ENCODE measurements at regions not wholly inside any gene's neighbourhood (a gene's known extent, or its start where the extent isn't known, plus 50 kb on each side); places are given as distances from the start of the nearest gene placed in this dataset.

DNA sequence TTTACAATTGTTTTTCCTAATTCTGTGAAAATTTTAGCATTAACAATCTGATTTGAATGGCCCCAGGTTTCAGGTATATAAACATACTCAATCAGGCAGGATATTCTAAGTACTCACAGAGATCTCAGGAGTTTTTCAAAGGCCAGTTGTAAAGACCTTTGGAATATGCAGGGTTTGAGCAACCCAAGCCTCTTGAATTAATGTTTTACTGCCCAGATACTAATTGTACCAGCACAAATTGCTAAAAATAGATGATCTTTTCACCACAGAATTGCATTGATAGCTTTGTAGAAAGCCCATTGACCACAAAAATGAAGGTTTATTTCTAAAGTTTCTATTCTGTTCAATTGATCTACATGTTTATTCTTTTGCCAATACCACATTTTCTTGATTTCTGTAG is 186.5 kb downstream of the OSTF1 start:
- no peak overlapping the region for H3K4me2 ChIP-seq (ENCODE audit: insufficient read depth, low read length)
- no peak overlapping the region for H3K27ac ChIP-seq (ENCODE audit: insufficient read depth, low read depth, low read length)
- no peak for FAIRE-seq
- no peak overlapping the region for H2AFZ ChIP-seq (ENCODE audit: low read depth, low read length)
- no peaks in the 10 kb centered on the region for H3K36me3 ChIP-seq (ENCODE audit: control insufficient read depth in 2 of 2, extremely low read depth in 1 of 2, insufficient read depth in 2 of 2, low read length in 2 of 2)
- no peaks in the 10 kb centered on the region for H3K4me1 ChIP-seq (ENCODE audit: control insufficient read depth, extremely low read depth, insufficient read depth, low read length)
- DNase-seq (ENCODE audit: low read depth, low spot score): no peak
- BruUV-seq (replicated peaks): no TSS peak
- H3K79me2 ChIP-seq (ENCODE audit: control insufficient read depth, insufficient read depth, low read length): no peaks in the 10 kb centered on the region
- H4K20me1 ChIP-seq (replicated peaks; ENCODE audit: control insufficient read depth, extremely low read depth, insufficient read depth, low read length): no peaks in the 10 kb centered on the region
- no peaks in the 10 kb centered on the region for H3K9me3 ChIP-seq (replicated peaks; ENCODE audit: control insufficient read depth, insufficient read depth, low read length)
- no peak overlapping the region for H3K9ac ChIP-seq (replicated peaks; ENCODE audit: extremely low read depth, insufficient read depth, low read length)
- H3K27me3 ChIP-seq (ENCODE audit: control insufficient read depth in 2 of 2, insufficient read depth in 2 of 2, low read length in 2 of 2): no peaks in the 10 kb centered on the region
- no peaks in the 10 kb centered on the region for H3K9me1 ChIP-seq (replicated peaks; ENCODE audit: control insufficient read depth, extremely low read depth, insufficient read depth, low read length)
- ChIA-PET POLR2A (no interaction called here), CTCF (no interaction called here)
- H3K4me3 ChIP-seq (replicated peaks in 1 of 3; ENCODE audit: insufficient read depth in 1 of 3, low read depth in 1 of 3, low read length in 3 of 3): no peak overlapping the region
- intact Hi-C loops (cut with micrococcal nuclease) (no loop called here), dilution Hi-C loops (cut with MboI; ENCODE audit: extremely low pct_ligation_motif_present, low sequenced_read_pairs) (no loop called here)
- TF ChIP-seq FOS (IDR thresholded peaks at IDR 0.05; ENCODE audit: borderline replicate concordance, insufficient read depth, low read length): no peak
- TF ChIP-seq POLR2AphosphoS5 (IDR thresholded peaks at IDR 0.05; ENCODE audit: insufficient read depth, low read depth, low read length): no peak
- TF ChIP-seq JUN (IDR thresholded peaks at IDR 0.05; ENCODE audit: borderline replicate concordance, insufficient read depth, insufficient read length, low read depth): no peak
- TF ChIP-seq EZH2 (IDR thresholded peaks at IDR 0.05; ENCODE audit: borderline replicate concordance, low read depth, low read length, severe bottlenecking): no peak
- TF ChIP-seq, protein P1, sequence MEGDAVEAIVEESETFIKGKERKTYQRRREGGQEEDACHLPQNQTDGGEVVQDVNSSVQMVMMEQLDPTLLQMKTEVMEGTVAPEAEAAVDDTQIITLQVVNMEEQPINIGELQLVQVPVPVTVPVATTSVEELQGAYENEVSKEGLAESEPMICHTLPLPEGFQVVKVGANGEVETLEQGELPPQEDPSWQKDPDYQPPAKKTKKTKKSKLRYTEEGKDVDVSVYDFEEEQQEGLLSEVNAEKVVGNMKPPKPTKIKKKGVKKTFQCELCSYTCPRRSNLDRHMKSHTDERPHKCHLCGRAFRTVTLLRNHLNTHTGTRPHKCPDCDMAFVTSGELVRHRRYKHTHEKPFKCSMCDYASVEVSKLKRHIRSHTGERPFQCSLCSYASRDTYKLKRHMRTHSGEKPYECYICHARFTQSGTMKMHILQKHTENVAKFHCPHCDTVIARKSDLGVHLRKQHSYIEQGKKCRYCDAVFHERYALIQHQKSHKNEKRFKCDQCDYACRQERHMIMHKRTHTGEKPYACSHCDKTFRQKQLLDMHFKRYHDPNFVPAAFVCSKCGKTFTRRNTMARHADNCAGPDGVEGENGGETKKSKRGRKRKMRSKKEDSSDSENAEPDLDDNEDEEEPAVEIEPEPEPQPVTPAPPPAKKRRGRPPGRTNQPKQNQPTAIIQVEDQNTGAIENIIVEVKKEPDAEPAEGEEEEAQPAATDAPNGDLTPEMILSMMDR (IDR thresholded peaks at IDR 0.05; ENCODE audit: extremely low read depth in 1 of 2, insufficient read depth in 1 of 2, low read depth in 1 of 2, low read length in 2 of 2): no peak

DNA sequence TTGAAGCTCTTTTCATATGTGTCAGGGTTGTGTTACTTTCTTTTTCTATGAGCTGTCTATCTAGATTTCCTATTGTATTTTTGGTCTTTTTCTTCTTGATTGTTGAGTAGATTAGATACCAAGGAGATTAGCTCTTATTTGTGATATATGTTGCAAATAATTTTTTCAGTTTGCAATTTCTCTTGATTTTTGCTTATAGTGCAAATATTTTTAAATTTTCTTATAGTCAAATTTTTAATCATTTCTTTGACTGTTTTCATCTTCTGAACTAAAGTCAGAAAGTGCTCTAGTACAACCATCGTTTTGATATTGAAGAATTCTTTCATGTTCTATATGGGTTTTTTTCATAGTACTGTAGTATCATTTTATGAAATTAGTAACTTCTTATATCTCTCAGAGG is 193.7 kb downstream of the OSTF1 start:
- Histone ChIP-seq H3K9me3 (replicated peaks; ENCODE audit: control insufficient read depth, insufficient read depth, low read length) (no peaks in the 10 kb centered on the region), H4K20me1 (replicated peaks; ENCODE audit: control insufficient read depth, extremely low read depth, insufficient read depth, low read length) (no peaks in the 10 kb centered on the region), H3K4me2 (ENCODE audit: insufficient read depth, low read length) (no peak overlapping the region), H3K9me1 (replicated peaks; ENCODE audit: control insufficient read depth, extremely low read depth, insufficient read depth, low read length) (no peaks in the 10 kb centered on the region), H3K79me2 (ENCODE audit: control insufficient read depth, insufficient read depth, low read length) (no peaks in the 10 kb centered on the region), H3K4me1 (ENCODE audit: control insufficient read depth, extremely low read depth, insufficient read depth, low read length) (no peaks in the 10 kb centered on the region), H2AFZ (ENCODE audit: low read depth, low read length) (no peak overlapping the region), H3K27me3 (ENCODE audit: control insufficient read depth in 2 of 2, insufficient read depth in 2 of 2, low read length in 2 of 2) (no peaks in the 10 kb centered on the region), H3K9ac (replicated peaks; ENCODE audit: extremely low read depth, insufficient read depth, low read length) (no peak overlapping the region), H3K27ac (ENCODE audit: insufficient read depth, low read depth, low read length) (no peak overlapping the region), H3K4me3 (replicated peaks in 1 of 3; ENCODE audit: insufficient read depth in 1 of 3, low read depth in 1 of 3, low read length in 3 of 3) (no peak overlapping the region), H3K36me3 (ENCODE audit: control insufficient read depth in 2 of 2, extremely low read depth in 1 of 2, insufficient read depth in 2 of 2, low read length in 2 of 2) (no peaks in the 10 kb centered on the region)
- FAIRE-seq (no peak), DNase-seq (ENCODE audit: low read depth, low spot score) (no peak)
- ChIA-PET POLR2A (interaction anchor here (0.6 kb wide), 1 partner anchor 218 kb away, joined by 5 read pairs; no protein-coding TSS in a partner anchor), CTCF (interaction anchor here (1.0 kb wide), 2 partner anchors 16 to 81 kb away, joined by 3 to 4 read pairs; no protein-coding TSS in a partner anchor)
- dilution Hi-C loops (cut with MboI; ENCODE audit: extremely low pct_ligation_motif_present, low sequenced_read_pairs): no loop called here
- TF ChIP-seq, protein P1 (IDR thresholded peaks at IDR 0.05; ENCODE audit: extremely low read depth in 1 of 2, insufficient read depth in 1 of 2, low read depth in 1 of 2, low read length in 2 of 2): no peak
- intact Hi-C loops (cut with micrococcal nuclease): no loop called here
- BruUV-seq (replicated peaks): no TSS peak
